Liver (tissue), 8 donors: ENCODE measurements at regions not wholly inside any gene's neighbourhood (a gene's known extent, or its start where the extent isn't known, plus 50 kb on each side); places are given as distances from the start of the nearest gene placed in this dataset.

Experiments used
- DNase-seq: peaks from one replicate; pipeline ENCODE4 v3.0.0-alpha.2; 2017; ENCODE audit warnings: low spot score
- H3K27ac ChIP-seq, 2 donors: one replicate each; pipeline ENCODE4 v1.7.0; 2013; ENCODE audit warnings: inconsistent platforms in 2 of 2, low read length in 2 of 2, control low read depth in 1 of 2, low read depth in 1 of 2, mild to moderate bottlenecking in 1 of 2
- H3K27me3 ChIP-seq, 4 donors: one replicate each; pipeline versions ENCODE4 v1.6.1 to v1.7.0; 2013; ENCODE audit warnings: low read length in 3 of 4, inconsistent platforms in 1 of 4, mild to moderate bottlenecking in 1 of 4, moderate library complexity in 1 of 4; ENCODE audit not compliant: control insufficient read depth in 4 of 4, insufficient read depth in 4 of 4
- H3K36me3 ChIP-seq, 4 donors: one replicate each; pipeline versions ENCODE4 v1.6.1 to v1.7.0; 2013; ENCODE audit warnings: low read length in 3 of 4, mild to moderate bottlenecking in 3 of 4, low read depth in 1 of 4, moderate library complexity in 1 of 4; ENCODE audit not compliant: control insufficient read depth in 4 of 4, insufficient read depth in 3 of 4
- H3K4me1 ChIP-seq, 4 donors: one replicate each; pipeline versions ENCODE4 v1.6.1 to v1.7.0; 2013; ENCODE audit warnings: low read length in 3 of 4, mild to moderate bottlenecking in 3 of 4, moderate library complexity in 1 of 4; ENCODE audit not compliant: control insufficient read depth in 4 of 4, insufficient read depth in 4 of 4
- H3K4me3 ChIP-seq, 3 donors: one replicate each; pipeline versions ENCODE4 v1.6.1 to v1.7.0; 2013; ENCODE audit warnings: low read length in 3 of 3, control low read depth in 1 of 3, low read depth in 1 of 3, mild to moderate bottlenecking in 1 of 3
- H3K9ac ChIP-seq, 2 donors: one replicate each; pipeline ENCODE4 v1.7.0; 2013; ENCODE audit warnings: low read length in 2 of 2, mild to moderate bottlenecking in 2 of 2, moderate library complexity in 2 of 2, control low read depth in 1 of 2, low read depth in 1 of 2
- H3K9me3 ChIP-seq, 4 donors: one replicate each; pipeline versions ENCODE4 v1.6.1 to v1.7.0; 2013; ENCODE audit warnings: low read length in 3 of 4; ENCODE audit not compliant: control insufficient read depth in 4 of 4
- ATF3 ChIP-seq: IDR thresholded peaks from 2 replicates; pipeline ENCODE4 v1.6.1; 2016; ENCODE audit warnings: antibody characterized with exemption
- CTCF ChIP-seq: fragments of 150-350 bp; IDR thresholded peaks from 2 replicates; pipeline ENCODE4 v1.5.1; 2017; ENCODE audit warnings: improper control_type of control experiment, low read depth, low read length; ENCODE audit not compliant: missing input control
- EGR1 ChIP-seq, 2 donors: IDR thresholded peaks; 2 replicates each; pipeline ENCODE4 v1.6.1; 2016 to 2018; ENCODE audit warnings: antibody characterized with exemption in 2 of 2, low read depth in 2 of 2
- FOXA1 ChIP-seq: IDR thresholded peaks from 2 replicates; pipeline ENCODE4 v1.6.1; 2016; ENCODE audit warnings: antibody characterized with exemption
- FOXA2 ChIP-seq: IDR thresholded peaks from 2 replicates; pipeline ENCODE4 v1.6.1; 2016; ENCODE audit warnings: antibody characterized with exemption
- GABPA ChIP-seq, 2 donors: IDR thresholded peaks in 1 of 2; conservative IDR thresholded peaks in 1 of 2; 2 replicates each; pipeline ENCODE4 v1.6.1; 2016; ENCODE audit warnings: antibody characterized with exemption in 2 of 2, mild to moderate bottlenecking in 1 of 2, moderate library complexity in 1 of 2
- HNF4A ChIP-seq, 2 donors: conservative IDR thresholded peaks; 2 replicates each; pipeline ENCODE4 v1.6.1; 2016; ENCODE audit warnings: antibody characterized with exemption in 2 of 2, mild to moderate bottlenecking in 2 of 2
- HNF4G ChIP-seq: IDR thresholded peaks from 2 replicates; pipeline ENCODE4 v1.6.1; 2016; ENCODE audit warnings: antibody characterized with exemption
- JUND ChIP-seq, 2 donors: IDR thresholded peaks; 2 replicates each; pipeline ENCODE4 v1.6.1; 2016; ENCODE audit warnings: antibody characterized with exemption in 2 of 2
- MAX ChIP-seq: IDR thresholded peaks from 2 replicates; pipeline ENCODE4 v1.6.1; 2016; ENCODE audit warnings: antibody characterized with exemption
- NR2F2 ChIP-seq: IDR thresholded peaks from 2 replicates; pipeline ENCODE4 v1.6.1; 2016; ENCODE audit warnings: antibody characterized with exemption
- RAD21 ChIP-seq, 2 donors: IDR thresholded peaks; 2 replicates each; pipeline ENCODE4 v1.6.1; 2016; ENCODE audit warnings: antibody characterized with exemption in 2 of 2, mild to moderate bottlenecking in 2 of 2
- REST ChIP-seq: IDR thresholded peaks from 2 replicates; pipeline ENCODE4 v1.6.1; 2016; ENCODE audit warnings: antibody characterized with exemption, mild to moderate bottlenecking
- RXRA ChIP-seq, 2 donors: IDR thresholded peaks; 2 replicates each; pipeline ENCODE4 v1.6.1; 2017 to 2018; ENCODE audit warnings: antibody characterized with exemption in 2 of 2, mild to moderate bottlenecking in 1 of 2
- SP1 ChIP-seq: IDR thresholded peaks from 2 replicates; pipeline ENCODE4 v1.6.1; 2018; ENCODE audit warnings: antibody characterized with exemption, mild to moderate bottlenecking
- TAF1 ChIP-seq: conservative IDR thresholded peaks from 2 replicates; pipeline ENCODE4 v1.6.1; 2016; ENCODE audit warnings: antibody characterized with exemption, mild to moderate bottlenecking
- YY1 ChIP-seq: IDR thresholded peaks from 2 replicates; pipeline ENCODE4 v1.6.1; 2016; ENCODE audit warnings: antibody characterized with exemption, mild to moderate bottlenecking
- ZBTB33 ChIP-seq: IDR thresholded peaks from 2 replicates; pipeline ENCODE4 v1.6.1; 2016; ENCODE audit warnings: antibody characterized with exemption
- WGBS: extraction: QIAGEN DNeasy Blood & Tissue Kit; methylation state at CpG from one replicate; pipeline ENCODE4 v1.1.7; 2013; 5-methylcytosine and 5-hydroxymethylcytosine counted together
- donor health status: healthy.
- donor health status: healthy.
- donor health status: healthy.
- donor health status: healthy.
- donor health status: healthy.

- DNase-seq, result no peak
- Histone ChIP-seq H3K36me3 (no peaks in the 10 kb centered on the region), H3K9ac (no peak overlapping the region), H3K9me3 (no peaks in the 10 kb centered on the region), H3K27me3 (no peaks in the 10 kb centered on the region), H3K4me1 (no peaks in the 10 kb centered on the region), H3K27ac (no peak overlapping the region), H3K4me3 (no peak overlapping the region)
- WGBS, result 79% methylated on average over 3 of the region's 3 CpGs
- TF ChIP-seq GABPA (IDR thresholded peaks at IDR 0.05 in 1 of 2, conservative IDR thresholded peaks at IDR 0.05 in 1 of 2) (no peak), HNF4A (conservative IDR thresholded peaks at IDR 0.05) (no peak), SP1 (no peak), REST (no peak), JUND (IDR thresholded peaks at IDR 0.05) (no peak), FOXA2 (no peak), EGR1 (IDR thresholded peaks at IDR 0.05; ENCODE audit: low read depth in 2 of 2) (no peak), NR2F2 (no peak), HNF4G (no peak)
These were observed 906.1 kb upstream of the CDH9 start for GRCh38 chr5:27944471-27944870.

- no peak overlapping the region for H3K27ac ChIP-seq
- TF ChIP-seq EGR1 (IDR thresholded peaks at IDR 0.05; ENCODE audit: low read depth in 2 of 2), result no peak
- no peaks in the 10 kb centered on the region for H3K4me1 ChIP-seq
- no peaks in the 10 kb centered on the region for H3K36me3 ChIP-seq
- no peaks in the 10 kb centered on the region for H3K27me3 ChIP-seq
- 85% methylated on average over 2 of the region's 2 CpGs for WGBS
- no peak overlapping the region for H3K9ac ChIP-seq
- no peaks in the 10 kb centered on the region for H3K9me3 ChIP-seq
- H3K4me3 ChIP-seq, result no peak overlapping the region
- DNase-seq, result no peak
These were observed 900.6 kb upstream of the CDH9 start for GRCh38 chr5:27938989-27939388.

GRCh38 chr5:27928060-27928459 is 889.7 kb upstream of the CDH9 start:
- Histone ChIP-seq H3K4me1 (no peaks in the 10 kb centered on the region), H3K27me3 (peaks cover 0 to 2% (median 0%) of the 10 kb centered on the region in 4 donors), H3K27ac (no peak overlapping the region), H3K9ac (no peak overlapping the region), H3K36me3 (no peaks in the 10 kb centered on the region), H3K4me3 (no peak overlapping the region), H3K9me3 (no peaks in the 10 kb centered on the region)
- 56% methylated on average over 2 of the region's 2 CpGs for WGBS
- no peak for DNase-seq
- TF ChIP-seq CTCF (no peak), EGR1 (IDR thresholded peaks at IDR 0.05; ENCODE audit: low read depth in 2 of 2) (no peak), FOXA1 (no peak), RXRA (IDR thresholded peaks at IDR 0.05) (no peak), SP1 (no peak), MAX (no peak), GABPA (IDR thresholded peaks at IDR 0.05 in 1 of 2, conservative IDR thresholded peaks at IDR 0.05 in 1 of 2) (no peak), FOXA2 (no peak), ZBTB33 (no peak), TAF1 (no peak), ATF3 (no peak), HNF4A (conservative IDR thresholded peaks at IDR 0.05) (no peak), YY1 (no peak), HNF4G (no peak), RAD21 (IDR thresholded peaks at IDR 0.05) (no peak), NR2F2 (no peak)
